PFSK-1 (cell line): ENCODE measurements at regions not wholly inside any gene's neighbourhood (a gene's known extent, or its start where the extent isn't known, plus 50 kb on each side); places are given as distances from the start of the nearest gene placed in this dataset.

ENCODE experiments used
- POLR2AphosphoS5 ChIP-seq: IDR thresholded peaks from 2 replicates; pipeline ENCODE4 v1.6.1; 2012; ENCODE audit warnings: low read depth, mild to moderate bottlenecking, control low read depth, low read length, moderate library complexity
- SIN3A ChIP-seq: IDR thresholded peaks from 2 replicates; pipeline ENCODE4 v1.6.1; 2012; ENCODE audit warnings: mild to moderate bottlenecking, low read length, moderate library complexity, borderline replicate concordance; ENCODE audit not compliant: insufficient read depth
- TF ChIP-seq, protein P1 (sequence below), 2 experiments: IDR thresholded peaks; 2 replicates each; pipeline versions ENCODE4 v1.6.1 to v1.8.0; 2011 to 2012; ENCODE audit warnings: low read depth in 2 of 2, low read length in 2 of 2, control low read depth in 1 of 2, inconsistent platforms in 1 of 2, mild to moderate bottlenecking in 1 of 2, moderate library complexity in 1 of 2; ENCODE audit not compliant: insufficient read depth in 1 of 2

DNA sequence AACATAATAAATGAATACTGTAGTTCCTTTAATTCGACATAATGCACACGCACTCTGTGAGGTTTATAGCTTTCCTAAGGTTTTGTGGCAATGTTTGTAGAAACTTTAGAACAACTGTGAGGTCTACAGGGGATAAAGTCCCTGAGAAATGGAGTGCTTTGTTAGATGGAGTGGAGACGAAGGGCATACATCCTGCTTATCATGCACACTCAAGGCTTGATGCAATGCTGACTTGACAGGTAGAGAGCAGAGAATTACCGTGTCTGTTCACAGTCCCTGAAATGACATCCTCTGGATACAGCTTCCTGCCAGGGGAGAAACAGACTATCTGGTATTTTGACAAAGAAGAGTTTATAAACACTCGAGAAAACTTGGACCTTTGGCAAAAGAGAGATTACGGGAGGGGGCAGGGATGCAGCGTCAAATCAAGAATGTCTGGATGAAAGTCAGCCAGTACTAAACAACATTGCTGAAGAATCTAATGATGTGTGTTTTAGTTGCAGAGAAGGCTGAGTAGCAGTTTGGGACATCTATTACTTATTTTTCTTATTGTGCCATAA, 766.9 kb upstream of the ZEB2 start:
- TF ChIP-seq POLR2AphosphoS5, result no peak
- TF ChIP-seq, protein P1, sequence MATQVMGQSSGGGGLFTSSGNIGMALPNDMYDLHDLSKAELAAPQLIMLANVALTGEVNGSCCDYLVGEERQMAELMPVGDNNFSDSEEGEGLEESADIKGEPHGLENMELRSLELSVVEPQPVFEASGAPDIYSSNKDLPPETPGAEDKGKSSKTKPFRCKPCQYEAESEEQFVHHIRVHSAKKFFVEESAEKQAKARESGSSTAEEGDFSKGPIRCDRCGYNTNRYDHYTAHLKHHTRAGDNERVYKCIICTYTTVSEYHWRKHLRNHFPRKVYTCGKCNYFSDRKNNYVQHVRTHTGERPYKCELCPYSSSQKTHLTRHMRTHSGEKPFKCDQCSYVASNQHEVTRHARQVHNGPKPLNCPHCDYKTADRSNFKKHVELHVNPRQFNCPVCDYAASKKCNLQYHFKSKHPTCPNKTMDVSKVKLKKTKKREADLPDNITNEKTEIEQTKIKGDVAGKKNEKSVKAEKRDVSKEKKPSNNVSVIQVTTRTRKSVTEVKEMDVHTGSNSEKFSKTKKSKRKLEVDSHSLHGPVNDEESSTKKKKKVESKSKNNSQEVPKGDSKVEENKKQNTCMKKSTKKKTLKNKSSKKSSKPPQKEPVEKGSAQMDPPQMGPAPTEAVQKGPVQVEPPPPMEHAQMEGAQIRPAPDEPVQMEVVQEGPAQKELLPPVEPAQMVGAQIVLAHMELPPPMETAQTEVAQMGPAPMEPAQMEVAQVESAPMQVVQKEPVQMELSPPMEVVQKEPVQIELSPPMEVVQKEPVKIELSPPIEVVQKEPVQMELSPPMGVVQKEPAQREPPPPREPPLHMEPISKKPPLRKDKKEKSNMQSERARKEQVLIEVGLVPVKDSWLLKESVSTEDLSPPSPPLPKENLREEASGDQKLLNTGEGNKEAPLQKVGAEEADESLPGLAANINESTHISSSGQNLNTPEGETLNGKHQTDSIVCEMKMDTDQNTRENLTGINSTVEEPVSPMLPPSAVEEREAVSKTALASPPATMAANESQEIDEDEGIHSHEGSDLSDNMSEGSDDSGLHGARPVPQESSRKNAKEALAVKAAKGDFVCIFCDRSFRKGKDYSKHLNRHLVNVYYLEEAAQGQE (IDR thresholded peaks at IDR 0.05; ENCODE audit: insufficient read depth in 1 of 2, low read depth in 2 of 2, low read length in 2 of 2), result no peak
- TF ChIP-seq SIN3A, result no peak
